ENCODE measurements at regions not wholly inside any gene's neighbourhood (a gene's known extent, or its start where the extent isn't known, plus 50 kb on each side); places are given as distances from the start of the nearest gene placed in this dataset.

DNA sequence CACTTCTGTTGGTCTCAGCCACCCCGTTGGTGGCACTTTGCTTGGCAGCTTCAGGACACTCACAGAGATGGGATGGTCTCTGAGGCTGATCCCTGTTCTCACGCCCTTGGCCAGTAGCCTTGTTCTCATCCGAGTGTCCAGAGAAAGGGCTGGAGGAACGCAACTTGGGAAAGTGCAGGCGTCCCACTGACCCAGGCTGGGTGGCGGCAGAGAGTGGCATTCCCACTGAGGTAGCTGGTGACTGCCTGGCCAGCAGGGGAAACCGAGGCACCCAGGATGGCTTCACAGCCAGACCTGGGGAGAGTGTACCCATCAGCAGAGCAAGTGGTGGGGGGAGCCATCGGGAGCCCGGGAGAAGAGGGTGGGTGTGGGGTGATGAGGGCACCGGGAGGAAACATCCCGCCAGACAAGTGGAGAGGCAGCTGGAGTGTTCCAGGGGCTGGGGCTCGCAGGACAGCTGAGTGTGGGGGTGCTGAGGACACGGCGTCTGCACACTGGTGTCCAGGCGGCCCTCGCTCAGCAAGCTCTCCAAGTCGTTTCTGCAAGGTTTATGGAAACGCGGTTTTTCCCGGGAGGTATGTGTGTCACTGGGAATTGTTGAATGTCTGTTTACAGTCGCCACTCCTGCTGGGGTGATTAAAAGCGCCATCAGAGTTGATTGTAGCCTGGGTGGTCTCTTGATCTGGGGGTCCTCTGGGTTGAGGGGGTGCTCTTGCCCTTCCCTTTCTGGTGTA is 97.8 kb downstream of the SIK1 start:
- peaks cover 7% of the 10 kb centered on the region; the same call in 1 of the 2 replicates for H3K4me1 ChIP-seq (ENCODE audit: insufficient read depth, low read length)
- no peaks in the 10 kb centered on the region for H3K9me3 ChIP-seq (ENCODE audit: insufficient read depth, low read depth, low read length)
- H3K36me3 ChIP-seq (ENCODE audit: insufficient read depth, low read depth, low read length), result no peaks in the 10 kb centered on the region

DNA sequence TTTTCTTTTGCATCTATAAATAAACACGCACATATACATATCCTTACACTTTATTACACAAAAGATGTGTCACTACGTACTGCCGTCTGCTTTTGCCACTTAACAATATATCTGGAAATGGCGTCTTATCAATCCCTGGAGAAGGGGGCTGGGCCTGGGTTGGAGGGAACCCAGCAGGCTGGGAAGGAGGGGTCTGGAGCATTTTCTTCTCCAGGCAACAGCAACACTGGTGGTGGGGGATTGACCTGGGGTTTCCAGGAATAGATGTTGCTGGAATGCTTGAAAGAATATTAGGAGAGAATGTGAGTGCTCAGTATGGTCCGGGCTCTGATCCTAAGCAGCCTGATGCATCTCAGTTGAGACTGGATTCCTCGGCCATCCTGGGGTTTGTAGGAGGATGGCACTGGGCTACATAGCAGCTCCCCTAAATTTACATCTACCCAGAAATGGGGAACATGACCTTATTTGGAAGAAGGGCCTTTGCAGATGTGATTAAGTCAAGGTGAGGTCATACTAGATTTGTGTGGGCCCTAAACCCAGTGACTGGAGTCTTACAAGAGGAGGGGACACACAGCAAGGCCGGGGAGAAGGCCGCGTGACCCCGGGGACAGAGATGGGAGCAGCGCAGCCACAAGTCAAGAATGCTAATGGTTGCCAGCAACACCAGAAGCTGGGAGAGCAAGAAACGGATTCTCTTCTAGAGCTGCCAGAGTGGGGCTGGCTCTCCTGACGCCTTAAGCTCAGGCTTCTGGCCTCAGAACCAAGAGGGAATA is 98.6 kb downstream of the SIK1 start:
- no peaks in the 10 kb centered on the region for H3K9me3 ChIP-seq (ENCODE audit: insufficient read depth, low read depth, low read length)
- no peaks in the 10 kb centered on the region for H3K36me3 ChIP-seq (ENCODE audit: insufficient read depth, low read depth, low read length)
- H3K27me3 ChIP-seq (ENCODE audit: insufficient read depth, low read length), result peaks cover 3% of the 10 kb centered on the region; the same call in 1 of the 2 replicates
- H3K9ac ChIP-seq (ENCODE audit: low read depth, low read length), result no peak overlapping the region
- H3K4me3 ChIP-seq (ENCODE audit: low read length), result no peak overlapping the region
- H3K4me1 ChIP-seq (ENCODE audit: insufficient read depth, low read length), result peaks cover 7% of the 10 kb centered on the region; the same call in 1 of the 2 replicates
- no peak overlapping the region for H3K27ac ChIP-seq (ENCODE audit: low read length)

More for the DNA sequence above, 97.8 kb downstream of the SIK1 start:
- Histone ChIP-seq H3K27me3 (ENCODE audit: insufficient read depth, low read length) (peaks cover 11% of the 10 kb centered on the region), H3K9ac (ENCODE audit: low read depth, low read length) (no peak overlapping the region), H3K27ac (ENCODE audit: low read length) (no peak overlapping the region), H3K4me3 (ENCODE audit: low read length) (no peak overlapping the region)

DNA sequence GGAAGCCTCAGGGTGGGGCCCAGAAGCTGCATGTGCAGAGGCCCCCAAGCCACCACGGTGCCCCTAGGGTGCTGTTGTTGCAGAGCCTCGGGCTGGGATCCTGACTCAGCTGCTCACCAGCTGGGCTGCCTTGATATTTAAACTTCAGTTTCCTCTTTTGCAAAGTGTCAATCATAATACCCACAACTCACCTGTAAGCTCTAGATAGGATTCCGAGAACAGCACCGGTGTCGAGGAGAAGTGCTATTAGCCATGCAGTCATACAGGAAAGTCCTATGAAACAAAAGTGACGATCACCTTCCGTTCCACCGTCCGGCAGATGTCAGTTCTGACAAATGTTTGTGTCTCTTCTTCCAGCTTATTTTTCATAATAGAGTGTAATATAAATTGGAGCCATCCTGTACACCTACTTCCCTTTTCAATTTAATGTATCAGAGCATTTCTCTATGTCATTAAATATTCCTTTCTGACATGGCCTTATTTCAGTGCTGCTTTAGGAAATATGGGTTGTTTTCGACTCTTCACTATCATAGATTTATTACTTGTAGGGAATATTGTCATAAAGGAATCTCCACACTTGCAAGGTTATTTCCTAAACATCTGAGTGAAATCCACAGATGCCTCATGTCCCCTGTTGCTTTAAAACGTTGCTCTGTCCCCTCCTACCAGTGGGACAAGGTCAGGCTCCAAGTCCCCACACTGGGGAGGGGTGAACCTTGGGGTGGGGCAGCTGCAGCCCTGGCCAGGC is 100.8 kb downstream of the SIK1 start:
- Histone ChIP-seq H3K27ac (ENCODE audit: low read length) (no peak overlapping the region), H3K4me3 (ENCODE audit: low read length) (no peak overlapping the region), H3K9ac (ENCODE audit: low read depth, low read length) (no peak overlapping the region), H3K4me1 (ENCODE audit: insufficient read depth, low read length) (peaks cover 4% of the 10 kb centered on the region; the same call in 1 of the 2 replicates), H3K27me3 (ENCODE audit: insufficient read depth, low read length) (no peaks in the 10 kb centered on the region), H3K9me3 (ENCODE audit: insufficient read depth, low read depth, low read length) (no peaks in the 10 kb centered on the region), H3K36me3 (ENCODE audit: insufficient read depth, low read depth, low read length) (no peaks in the 10 kb centered on the region)

DNA sequence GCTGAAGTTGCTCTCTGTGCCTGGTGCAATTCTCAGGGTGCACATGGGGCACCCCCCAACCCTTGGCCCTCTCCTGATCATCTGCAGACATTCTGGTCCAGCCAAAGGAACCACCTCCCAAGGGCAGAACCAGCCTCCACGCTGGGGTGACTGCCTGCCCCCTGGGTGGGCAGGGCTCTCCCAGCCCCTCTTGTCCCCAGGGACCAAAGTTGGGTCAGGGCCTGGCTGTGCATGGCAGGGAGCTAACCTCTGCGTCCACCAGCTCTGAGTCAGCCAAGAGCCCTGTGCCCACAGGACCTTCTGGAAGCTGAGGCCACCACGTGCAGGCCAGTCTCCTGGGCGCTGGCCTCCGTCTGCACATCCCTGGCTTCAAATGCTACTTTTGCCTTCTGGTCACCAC is 101.9 kb downstream of the SIK1 start:
- no peaks in the 10 kb centered on the region for H3K9me3 ChIP-seq (ENCODE audit: insufficient read depth, low read depth, low read length)
- no peaks in the 10 kb centered on the region for H3K27me3 ChIP-seq (ENCODE audit: insufficient read depth, low read length)
- peaks cover 4% of the 10 kb centered on the region; the same call in 1 of the 2 replicates for H3K4me1 ChIP-seq (ENCODE audit: insufficient read depth, low read length)
- H3K4me3 ChIP-seq (ENCODE audit: low read length), result no peak overlapping the region
- H3K9ac ChIP-seq (ENCODE audit: low read depth, low read length), result no peak overlapping the region
- H3K27ac ChIP-seq (ENCODE audit: low read length), result no peak overlapping the region
- no peaks in the 10 kb centered on the region for H3K36me3 ChIP-seq (ENCODE audit: insufficient read depth, low read depth, low read length)

DNA sequence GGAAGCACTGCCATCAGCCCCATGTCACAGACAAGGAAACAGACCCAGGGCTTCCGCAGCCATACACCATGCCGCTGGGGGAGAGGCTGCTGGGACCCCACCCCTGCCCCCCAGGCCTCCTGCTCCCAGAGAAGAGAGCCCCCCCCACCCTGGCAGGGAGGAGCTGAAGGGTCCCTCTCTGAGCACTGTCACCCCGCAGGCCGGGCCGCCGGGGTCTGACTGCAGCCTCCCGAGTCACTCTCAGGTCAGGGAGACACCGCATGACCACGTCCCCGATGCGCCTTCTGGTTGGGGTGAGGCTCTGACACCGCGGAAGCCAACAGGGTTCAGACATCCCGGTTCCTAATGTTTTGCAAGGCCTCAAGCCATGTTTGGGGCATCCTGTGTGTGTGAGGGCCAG is 102.3 kb downstream of the SIK1 start:
- Histone ChIP-seq H3K9me3 (ENCODE audit: insufficient read depth, low read depth, low read length) (no peaks in the 10 kb centered on the region), H3K27ac (ENCODE audit: low read length) (no peak overlapping the region), H3K4me3 (ENCODE audit: low read length) (no peak overlapping the region), H3K9ac (ENCODE audit: low read depth, low read length) (no peak overlapping the region), H3K36me3 (ENCODE audit: insufficient read depth, low read depth, low read length) (no peaks in the 10 kb centered on the region), H3K4me1 (ENCODE audit: insufficient read depth, low read length) (peaks cover 4% of the 10 kb centered on the region; the same call in 1 of the 2 replicates), H3K27me3 (ENCODE audit: insufficient read depth, low read length) (no peaks in the 10 kb centered on the region)

DNA sequence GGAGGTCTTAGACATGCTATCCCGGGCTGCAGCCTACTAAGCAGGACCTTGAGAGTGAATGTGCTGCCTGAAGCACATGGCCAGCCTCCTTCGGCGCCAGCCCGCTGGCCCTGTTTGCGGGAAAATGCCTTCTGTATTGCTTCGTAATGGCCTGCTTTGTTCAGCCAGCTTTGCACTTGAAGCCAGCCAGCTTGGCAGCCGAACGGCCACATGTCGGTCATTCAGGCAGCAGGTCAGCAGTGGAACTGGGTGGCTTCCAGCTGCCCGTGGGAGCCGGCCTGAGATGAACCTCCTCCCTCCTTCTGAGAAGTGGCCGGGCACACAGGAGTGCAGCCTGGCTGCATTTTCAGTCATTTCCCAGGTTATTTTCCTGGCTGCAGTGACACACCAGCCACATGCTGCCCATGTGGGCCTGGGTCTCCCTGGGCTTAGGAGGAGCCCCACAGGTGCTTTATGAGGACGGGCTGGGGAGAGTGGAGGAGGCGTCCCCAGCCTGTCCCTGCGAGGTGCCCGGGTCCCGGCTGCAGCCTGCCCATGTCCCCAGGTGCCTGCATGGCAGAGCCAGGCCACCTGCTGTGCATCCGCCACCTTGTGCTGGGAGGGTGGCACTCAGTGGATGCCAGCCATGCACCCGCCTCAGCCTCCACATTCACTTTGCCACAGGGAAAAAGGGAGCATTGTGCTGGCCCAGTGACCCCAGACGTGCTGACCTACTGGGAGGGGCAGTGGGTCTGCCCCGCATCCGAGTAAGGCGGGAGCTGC is 103.5 kb downstream of the SIK1 start:
- Histone ChIP-seq H3K9me3 (ENCODE audit: insufficient read depth, low read depth, low read length) (no peaks in the 10 kb centered on the region), H3K27ac (ENCODE audit: low read length) (no peak overlapping the region), H3K36me3 (ENCODE audit: insufficient read depth, low read depth, low read length) (no peaks in the 10 kb centered on the region), H3K4me3 (ENCODE audit: low read length) (no peak overlapping the region), H3K27me3 (ENCODE audit: insufficient read depth, low read length) (no peaks in the 10 kb centered on the region), H3K4me1 (ENCODE audit: insufficient read depth, low read length) (peaks cover 3% of the 10 kb centered on the region; the same call in 1 of the 2 replicates), H3K9ac (ENCODE audit: low read depth, low read length) (no peak overlapping the region)

DNA sequence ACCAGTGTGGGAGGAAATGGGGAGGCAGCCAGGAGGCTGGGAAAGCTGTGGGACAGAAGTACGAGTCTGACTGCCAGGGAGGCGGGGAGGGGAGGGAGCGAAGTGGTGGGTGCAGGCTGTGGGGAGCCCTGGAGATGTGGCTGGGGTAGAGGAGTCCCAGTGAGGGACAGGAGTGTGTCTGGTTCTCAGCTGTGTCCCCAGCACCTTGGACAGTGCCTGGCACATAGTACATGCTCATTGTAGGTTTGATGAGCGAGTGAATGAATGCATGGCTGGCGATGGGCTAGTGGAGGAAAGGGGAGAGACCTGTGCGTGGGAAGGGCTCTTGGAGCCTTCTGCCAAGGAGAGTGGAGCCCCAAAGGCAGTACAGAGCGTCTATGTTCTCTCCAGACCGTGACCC is 104.1 kb downstream of the SIK1 start:
- Histone ChIP-seq H3K27me3 (ENCODE audit: insufficient read depth, low read length) (no peaks in the 10 kb centered on the region), H3K4me1 (ENCODE audit: insufficient read depth, low read length) (no peaks in the 10 kb centered on the region), H3K9me3 (ENCODE audit: insufficient read depth, low read depth, low read length) (peaks cover 5% of the 10 kb centered on the region; the same call in 1 of the 2 replicates), H3K9ac (ENCODE audit: low read depth, low read length) (no peak overlapping the region), H3K4me3 (ENCODE audit: low read length) (no peak overlapping the region), H3K36me3 (ENCODE audit: insufficient read depth, low read depth, low read length) (no peaks in the 10 kb centered on the region), H3K27ac (ENCODE audit: low read length) (no peak overlapping the region)

DNA sequence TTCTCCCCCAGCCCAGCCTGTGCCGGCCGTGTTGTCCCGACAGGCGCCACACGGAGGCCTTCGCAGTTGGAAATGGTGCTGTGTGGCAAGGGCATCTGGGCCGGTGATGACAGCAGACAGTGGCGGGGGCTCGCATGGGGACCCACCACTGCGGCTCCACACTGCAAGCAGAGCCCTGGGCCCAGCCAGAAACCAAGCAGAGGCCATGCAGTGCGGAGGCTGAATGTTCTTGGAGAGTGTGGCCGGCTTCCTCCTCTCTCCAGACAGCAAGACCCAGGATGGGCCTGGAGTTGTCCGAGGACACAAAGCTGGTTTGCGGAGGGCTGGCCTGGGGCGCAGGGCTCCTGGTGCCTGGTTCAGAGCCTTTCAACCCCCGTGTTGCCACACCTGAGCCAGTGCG is 104.6 kb downstream of the SIK1 start:
- H3K36me3 ChIP-seq (ENCODE audit: insufficient read depth, low read depth, low read length), result no peaks in the 10 kb centered on the region
- no peak overlapping the region for H3K4me3 ChIP-seq (ENCODE audit: low read length)
- H3K27me3 ChIP-seq (ENCODE audit: insufficient read depth, low read length), result no peaks in the 10 kb centered on the region
- peaks cover 10% of the 10 kb centered on the region; the same call in 1 of the 2 replicates for H3K9me3 ChIP-seq (ENCODE audit: insufficient read depth, low read depth, low read length)
- H3K27ac ChIP-seq (ENCODE audit: low read length), result no peak overlapping the region
- H3K9ac ChIP-seq (ENCODE audit: low read depth, low read length), result no peak overlapping the region
- no peaks in the 10 kb centered on the region for H3K4me1 ChIP-seq (ENCODE audit: insufficient read depth, low read length)

DNA sequence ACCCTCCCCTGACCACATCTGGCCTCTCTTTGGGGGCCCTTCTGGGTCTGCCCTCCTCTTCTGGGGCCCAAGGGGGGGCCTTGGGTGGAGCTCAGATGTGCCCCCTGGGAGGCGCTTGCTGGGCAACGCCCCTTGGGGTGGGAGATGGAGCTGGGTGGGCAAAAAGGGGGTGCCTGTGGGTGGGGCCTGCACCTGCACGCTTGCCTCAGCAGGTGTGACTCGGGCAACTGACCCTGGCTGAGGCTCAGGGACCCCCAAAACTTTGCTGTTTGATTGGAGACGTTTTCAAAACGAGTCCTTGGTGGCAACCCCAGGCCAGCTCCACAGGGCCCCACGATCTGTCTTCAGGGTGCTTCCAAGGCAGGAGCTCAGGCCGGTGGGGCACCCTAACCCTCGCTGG is 105.3 kb downstream of the SIK1 start:
- H3K9ac ChIP-seq (ENCODE audit: low read depth, low read length), result no peak overlapping the region
- H3K4me1 ChIP-seq (ENCODE audit: insufficient read depth, low read length), result no peaks in the 10 kb centered on the region
- H3K36me3 ChIP-seq (ENCODE audit: insufficient read depth, low read depth, low read length), result no peaks in the 10 kb centered on the region
- peaks cover 12% of the 10 kb centered on the region; the same call in 1 of the 2 replicates for H3K9me3 ChIP-seq (ENCODE audit: insufficient read depth, low read depth, low read length)
- H3K27ac ChIP-seq (ENCODE audit: low read length), result no peak overlapping the region
- H3K27me3 ChIP-seq (ENCODE audit: insufficient read depth, low read length), result no peaks in the 10 kb centered on the region
- no peak overlapping the region for H3K4me3 ChIP-seq (ENCODE audit: low read length)

DNA sequence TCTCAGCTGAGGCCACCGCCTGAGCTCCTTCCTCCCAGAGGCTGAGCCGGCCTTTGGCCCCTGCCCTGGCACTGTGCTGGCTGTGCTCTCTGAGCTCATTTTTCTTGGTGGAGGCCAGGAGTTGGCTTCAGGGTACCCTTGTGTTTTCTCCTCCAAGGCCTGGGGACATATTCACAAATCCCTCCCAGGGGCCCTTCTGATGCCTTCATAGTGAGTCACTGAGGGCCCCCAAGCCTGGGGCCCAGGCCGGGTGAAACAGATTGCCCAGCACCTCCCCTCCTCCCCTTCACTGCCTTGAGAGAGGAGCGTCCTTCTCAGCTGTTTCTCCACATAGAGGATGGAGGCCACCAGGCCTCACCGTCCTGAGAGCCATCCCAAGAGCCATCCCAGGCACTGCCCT is 105.8 kb downstream of the SIK1 start:
- Histone ChIP-seq H3K9me3 (ENCODE audit: insufficient read depth, low read depth, low read length) (peaks cover 12% of the 10 kb centered on the region; the same call in 1 of the 2 replicates), H3K4me3 (ENCODE audit: low read length) (no peak overlapping the region), H3K27me3 (ENCODE audit: insufficient read depth, low read length) (no peaks in the 10 kb centered on the region), H3K4me1 (ENCODE audit: insufficient read depth, low read length) (no peaks in the 10 kb centered on the region), H3K9ac (ENCODE audit: low read depth, low read length) (no peak overlapping the region), H3K27ac (ENCODE audit: low read length) (no peak overlapping the region), H3K36me3 (ENCODE audit: insufficient read depth, low read depth, low read length) (no peaks in the 10 kb centered on the region)

DNA sequence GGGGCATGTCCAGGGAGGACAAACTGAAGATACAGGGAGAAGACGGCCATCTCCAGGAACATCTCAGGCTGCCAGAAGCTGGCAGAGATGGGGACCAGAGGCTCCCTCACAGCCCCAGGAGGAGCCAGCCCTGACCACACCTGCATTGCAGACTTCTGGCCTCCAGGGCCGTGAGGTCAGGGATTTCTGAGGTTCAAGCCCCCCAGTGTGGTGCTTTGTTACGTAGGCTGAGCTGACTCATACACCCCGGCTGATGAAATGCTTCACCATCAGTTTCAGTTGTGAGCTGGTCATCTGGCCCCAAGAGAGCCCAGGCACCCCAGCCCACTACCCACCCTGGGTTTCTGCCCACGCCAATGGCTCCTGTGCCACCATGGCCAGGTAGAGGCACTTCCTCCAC is 106.4 kb downstream of the SIK1 start:
- Histone ChIP-seq H3K4me3 (ENCODE audit: low read length) (no peak overlapping the region), H3K36me3 (ENCODE audit: insufficient read depth, low read depth, low read length) (no peaks in the 10 kb centered on the region), H3K9me3 (ENCODE audit: insufficient read depth, low read depth, low read length) (peaks cover 12% of the 10 kb centered on the region; the same call in 1 of the 2 replicates), H3K27me3 (ENCODE audit: insufficient read depth, low read length) (no peaks in the 10 kb centered on the region), H3K4me1 (ENCODE audit: insufficient read depth, low read length) (no peaks in the 10 kb centered on the region), H3K27ac (ENCODE audit: low read length) (no peak overlapping the region), H3K9ac (ENCODE audit: low read depth, low read length) (no peak overlapping the region)

All from iPS-20b (cell line).